Pancreas (tissue), 10 donors: ENCODE measurements at regions not wholly inside any gene's neighbourhood (a gene's known extent, or its start where the extent isn't known, plus 50 kb on each side); places are given as distances from the start of the nearest gene placed in this dataset.

Experiments used
- ATAC-seq, 4 donors: fragments of 200-7000 bp; cut with Tn5 transposase; one replicate each; pipeline versions ENCODE4 v1.8.0 to v1.9.1; 2020; ENCODE audit warnings: mild to moderate bottlenecking in 4 of 4, moderate library complexity in 4 of 4
- DNase-seq, 6 donors: peaks; one replicate each; pipeline ENCODE4 v3.0.0-alpha.2; 2020
- FAIRE-seq: peaks from 2 replicates; lab custom pipeline; 2012; peaks lifted over from hg19 to GRCh38; lab: Jason Lieb, UNC
- H3K27ac ChIP-seq, 4 donors: fragments of 200-600 bp; sonication (generic); 1 replicate in 3 of 4; 2 replicates in 1 of 4; pipeline versions ENCODE4 v1.5.0 to v1.8.0; 2020
- H3K27me3 ChIP-seq, 4 donors: fragments of 200-600 bp; one replicate each; pipeline ENCODE4 v1.8.0; 2021
- H3K36me3 ChIP-seq, 3 donors: fragments of 200-600 bp; sonication (generic) in 1 of 3; one replicate each; pipeline versions ENCODE4 v1.5.0 to v1.8.0; 2020 to 2021
- H3K4me1 ChIP-seq, 3 donors: fragments of 200-600 bp; one replicate each; pipeline ENCODE4 v1.8.0; 2021
- H3K4me3 ChIP-seq, 4 donors: fragments of 200-600 bp; sonication (generic) in 2 of 4; one replicate each; pipeline versions ENCODE4 v1.5.0 to v1.8.0; 2020 to 2021
- H3K9me3 ChIP-seq, 4 donors: fragments of 200-600 bp; one replicate each; pipeline ENCODE4 v1.8.0; 2021
- CTCF ChIP-seq, 4 donors: fragments of 200-600 bp; sonication (generic) in 3 of 4; IDR thresholded peaks; one replicate each; pipeline versions ENCODE4 v1.5.0 to v1.8.0; 2021; ENCODE audit warnings: antibody characterized with exemption in 4 of 4
- WGBS, 2 donors: extraction: QIAGEN DNeasy Blood & Tissue Kit; methylation state at CpG; one replicate each; pipeline ENCODE4 v1.1.7; 2013; 5-methylcytosine and 5-hydroxymethylcytosine counted together
- intact Hi-C, 3 donors: fragments of 100-400 bp; cut with DNase I; formaldehyde crosslinking; loops; one replicate each; pipeline versions ENCODE4 v1.11.1 to v1.14.2; 2022
- donor health status: healthy with polysubstance abuse.
- donor health status: DM: no; HTN: no; CAD: no; lungs with moderate emphysema.
- donor health status: DM: no; HTN: no; CAD: no.
- donor health status: control.
- donor health status: control.
- donor health status: Bipolar disorder and iron deficiency.
- donor health status: DM: yes; HTN: yes; CAD: no.
- donor health status: DM: no; HTN: no; CAD: no.
- donor health status: DM: no; HTN: no; CAD: no.
- donor health status: DM: yes; HTN: yes; CAD: no.

DNA sequence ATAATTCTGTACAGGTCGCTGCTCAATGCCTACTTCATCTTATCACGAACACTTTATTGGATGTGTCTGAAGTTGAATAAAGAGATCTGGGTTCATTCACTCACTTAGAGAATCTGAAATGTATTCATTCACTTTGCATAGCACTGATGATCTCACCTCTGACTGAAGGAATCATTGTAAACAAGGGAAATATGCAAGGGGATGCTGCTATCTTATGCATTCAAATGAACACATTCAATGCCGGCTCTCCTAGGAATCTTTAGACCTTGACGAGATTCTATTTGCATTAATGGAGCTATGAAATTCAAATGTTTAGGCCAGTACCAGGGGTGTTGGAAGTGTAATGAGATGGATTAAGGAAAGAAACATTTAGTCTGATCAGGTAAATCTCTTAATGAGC is 200.6 kb upstream of the COBL start:
- no peaks in the 10 kb centered on the region for H3K4me1 ChIP-seq
- H3K4me3 ChIP-seq = no peak overlapping the region
- no peaks in the 10 kb centered on the region for H3K9me3 ChIP-seq
- WGBS, 2 donors = 44 to 57% methylated on average over 4 of the region's 4 CpGs
- no peak for FAIRE-seq
- intact Hi-C loops = no loop called here
- no peak for TF ChIP-seq CTCF (IDR thresholded peaks at IDR 0.05)
- H3K27ac ChIP-seq = no peak overlapping the region
- ATAC-seq = no peak
- H3K27me3 ChIP-seq = no peaks in the 10 kb centered on the region
- no peak for DNase-seq
- no peaks in the 10 kb centered on the region for H3K36me3 ChIP-seq

DNA sequence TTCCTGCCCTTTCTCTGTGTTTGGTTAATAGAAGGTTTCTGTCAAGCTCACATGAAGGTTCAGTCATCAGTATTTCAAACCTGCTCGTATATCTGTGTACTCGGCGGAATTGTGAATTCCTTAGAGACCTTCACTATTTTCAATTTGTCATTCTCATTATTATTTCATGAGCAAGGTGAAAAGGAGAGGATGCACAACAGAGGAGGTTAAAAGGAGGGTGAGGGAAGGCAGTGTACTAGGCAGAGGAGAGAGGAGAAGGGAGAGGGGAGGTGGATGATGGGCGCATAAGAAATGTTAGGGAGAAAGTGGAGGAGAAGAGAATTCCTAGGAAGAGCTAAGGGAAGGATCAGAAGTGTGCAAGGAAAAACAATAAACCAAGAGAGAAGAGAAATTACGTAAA is 185.0 kb upstream of the COBL start:
- FAIRE-seq (no peak), ATAC-seq (no peak), DNase-seq (no peak)
- H3K27me3 ChIP-seq = no peaks in the 10 kb centered on the region
- intact Hi-C loops = no loop called here
- no peak overlapping the region for H3K4me3 ChIP-seq
- no peaks in the 10 kb centered on the region for H3K9me3 ChIP-seq
- H3K4me1 ChIP-seq = no peaks in the 10 kb centered on the region
- no peak for TF ChIP-seq CTCF (IDR thresholded peaks at IDR 0.05)
- no peak overlapping the region for H3K27ac ChIP-seq
- no peaks in the 10 kb centered on the region for H3K36me3 ChIP-seq
- 29 to 35% methylated on average over 5 of the region's 5 CpGs for WGBS, 2 donors

- H3K27ac ChIP-seq = no peak overlapping the region
- no peaks in the 10 kb centered on the region for H3K27me3 ChIP-seq
- no peak for DNase-seq
- H3K4me3 ChIP-seq = no peak overlapping the region
- no peak for TF ChIP-seq CTCF (IDR thresholded peaks at IDR 0.05)
- no peaks in the 10 kb centered on the region for H3K9me3 ChIP-seq
- WGBS, 2 donors = 48 to 69% methylated on average over 2 of the region's 2 CpGs
- FAIRE-seq = no peak
- H3K36me3 ChIP-seq = no peaks in the 10 kb centered on the region
- H3K4me1 ChIP-seq = no peaks in the 10 kb centered on the region
- intact Hi-C loops = no loop called here
- no peak for ATAC-seq
These were observed 166.4 kb upstream of the COBL start for GRCh38 chr7:51482976-51483375.

GRCh38 chr7:51481421-51481820 is 164.8 kb upstream of the COBL start:
- Histone ChIP-seq H3K36me3 (no peaks in the 10 kb centered on the region), H3K4me1 (no peaks in the 10 kb centered on the region), H3K27ac (no peak overlapping the region), H3K4me3 (no peak overlapping the region), H3K9me3 (no peaks in the 10 kb centered on the region), H3K27me3 (no peaks in the 10 kb centered on the region)
- intact Hi-C loops = no loop called here
- WGBS, 2 donors = 68 to 80% methylated on average over 3 of the region's 3 CpGs
- no peak for ATAC-seq
- FAIRE-seq = no peak
- no peak for TF ChIP-seq CTCF (IDR thresholded peaks at IDR 0.05)
- DNase-seq = no peak

DNA sequence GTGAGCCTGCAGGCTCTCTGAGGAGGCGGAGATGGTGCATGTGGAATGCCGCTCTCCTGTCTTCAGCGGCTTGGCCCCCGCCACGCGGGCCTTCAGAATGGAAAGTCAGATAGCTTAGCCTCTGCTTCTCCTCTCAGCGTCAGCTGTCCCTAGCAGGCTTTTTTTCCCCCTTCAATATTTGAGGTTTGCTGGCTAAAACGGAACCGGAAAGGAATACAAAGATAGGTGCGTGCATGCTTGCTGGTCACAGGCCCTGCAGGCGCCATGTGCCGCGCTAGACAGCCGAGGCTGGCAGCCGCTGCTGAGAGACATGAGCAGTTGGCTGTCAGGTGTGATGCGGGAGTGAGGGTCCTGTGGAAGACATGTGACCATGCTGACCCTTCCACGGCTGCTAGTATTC is 161.2 kb upstream of the COBL start:
- Histone ChIP-seq H3K4me1 (no peaks in the 10 kb centered on the region), H3K27ac (no peak overlapping the region), H3K27me3 (no peaks in the 10 kb centered on the region), H3K36me3 (no peaks in the 10 kb centered on the region), H3K4me3 (no peak overlapping the region), H3K9me3 (no peaks in the 10 kb centered on the region)
- intact Hi-C loops = no loop called here
- no peak for ATAC-seq
- 87 to 91% methylated on average over 17 of the region's 17 CpGs for WGBS, 2 donors
- no peak for FAIRE-seq
- DNase-seq = no peak
- no peak for TF ChIP-seq CTCF (IDR thresholded peaks at IDR 0.05)
